Heart left ventricle (tissue), 16 donors: ENCODE measurements at regions not wholly inside any gene's neighbourhood (a gene's known extent, or its start where the extent isn't known, plus 50 kb on each side); places are given as distances from the start of the nearest gene placed in this dataset.

Experiments used
- ATAC-seq, 4 donors: fragments of 200-7000 bp; cut with Tn5 transposase; one replicate each; pipeline ENCODE4 v1.9.1; 2020 to 2022; ENCODE audit warnings: moderate library complexity in 4 of 4, mild to moderate bottlenecking in 3 of 4, moderate number of reproducible peaks in 1 of 4
- DNase-seq, 5 donors: peaks; one replicate each; pipeline ENCODE4 v3.0.0-alpha.2; 2020
- H3K27ac ChIP-seq, 12 donors: fragments of 200-600 bp; sonication (generic) in 4 of 12; one replicate each; pipeline versions ENCODE4 v1.5.0 to v1.8.0; 2016 to 2022; ENCODE audit warnings: mild to moderate bottlenecking in 2 of 12
- H3K27me3 ChIP-seq, 9 donors: fragments of 200-600 bp; sonication (generic) in 2 of 9; one replicate each; pipeline versions ENCODE4 v1.5.1 to v1.8.0; 2016 to 2022; ENCODE audit warnings: mild to moderate bottlenecking in 3 of 9
- H3K36me3 ChIP-seq, 9 donors: fragments of 200-600 bp; sonication (generic) in 2 of 9; one replicate each; pipeline versions ENCODE4 v1.5.0 to v1.8.0; 2018 to 2022; ENCODE audit warnings: mild to moderate bottlenecking in 2 of 9
- H3K4me1 ChIP-seq, 12 donors: fragments of 200-600 bp; sonication (generic) in 4 of 12; one replicate each; pipeline versions ENCODE4 v1.5.0 to v1.8.0; 2016 to 2022; ENCODE audit warnings: mild to moderate bottlenecking in 3 of 12
- H3K4me3 ChIP-seq, 12 donors: fragments of 200-600 bp; sonication (generic) in 4 of 12; one replicate each; pipeline versions ENCODE4 v1.5.0 to v1.8.0; 2017 to 2022; ENCODE audit warnings: mild to moderate bottlenecking in 9 of 12, moderate library complexity in 4 of 12
- H3K9me3 ChIP-seq, 12 donors: fragments of 200-600 bp; sonication (generic) in 4 of 12; one replicate each; pipeline versions ENCODE4 v1.5.0 to v1.8.0; 2016 to 2022; ENCODE audit warnings: mild to moderate bottlenecking in 1 of 12
- POLR2A ChIP-seq, 2 donors: fragments of 450-650 bp; IDR thresholded peaks; one replicate each; pipeline ENCODE4 v1.6.1; 2017; ENCODE audit warnings: antibody characterized with exemption in 2 of 2, mild to moderate bottlenecking in 2 of 2, moderate library complexity in 2 of 2
- WGBS, 4 donors: extraction: QIAGEN DNeasy Blood & Tissue Kit in 2 of 4; methylation state at CpG; one replicate each; pipeline versions ENCODE4 v1.1.5 to v1.1.7; 2013 to 2018; 5-methylcytosine and 5-hydroxymethylcytosine counted together
- intact Hi-C, 10 donors: fragments of 100-400 bp; cut with DNase I; formaldehyde crosslinking; loops; one replicate each; pipeline versions ENCODE4 v1.11.1 to v1.14.2; 2022
- TF ChIP-seq, protein P1 (sequence below), 12 donors: fragments of 200-600 bp; sonication (generic) in 4 of 12; IDR thresholded peaks; one replicate each; pipeline versions ENCODE4 v1.5.0 to v1.8.0; 2018 to 2022; ENCODE audit warnings: antibody characterized with exemption in 12 of 12, mild to moderate bottlenecking in 5 of 12
- donor health status: ischemic (EF 13 %, LVEDD 7.1; RV severe dilation, severe dysfunction).
- donor health status: healthy with polysubstance abuse.
- donor health status: DM: no; HTN: yes; CAD: no.
- donor health status: DM: no; HTN: no; CAD: no.
- donor health status: ischemic (EF 25% LVEDD 6.9; RV normal size, moderate dysfunction).
- donor health status: ischemic (EF 25% LVEDD 5.7; RV mildly dilated, moderate dysfunction).
- donor health status: healthy.
- donor health status: DM: yes; HTN: yes; CAD: no.
- donor health status: ischemic (EF 35%, LVEDD 5.7; RV mildly dilated, moderate dysfunction).
- donor health status: nonischemic (EF 11% LVEDD 7.7; RV severe dilation, severe dysfunction).
- donor health status: DM: yes; HTN: yes; CAD: no.
- donor health status: PGD.
- donor health status: ischemic (EF 29% LVEDD 5.4; RV normal size, mild dysfunction).
- donor health status: nonischemic (EF 23%, LVEDD 6.1; RV moderate dilation, normal function).

DNA sequence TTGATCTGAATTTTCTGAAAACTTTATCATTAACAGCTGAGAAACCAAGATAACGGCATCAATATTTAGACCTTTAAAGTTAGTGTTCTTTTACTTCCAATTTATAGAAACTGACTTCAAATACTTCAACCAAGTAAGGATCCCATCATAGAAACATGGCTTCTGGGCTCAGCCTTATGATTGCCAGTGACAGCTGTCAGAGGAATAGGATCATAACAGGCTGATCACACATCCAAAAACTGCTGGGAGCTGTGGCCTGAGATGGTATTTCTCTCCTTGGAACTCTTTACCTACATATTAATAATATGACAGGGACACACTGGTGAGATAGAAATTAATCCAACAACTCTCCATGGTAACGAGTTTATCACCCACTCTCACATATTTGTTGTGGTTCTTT lies 448.3 kb upstream of the NMUR2 start:
- intact Hi-C loops = loop anchor here in 1 of 10 donors (10.0 kb wide), 1 partner anchor 759 kb away; no protein-coding TSS in a partner anchor
- DNase-seq = no peak
- no peak for ATAC-seq
- no peak overlapping the region for H3K4me3 ChIP-seq
- H3K27ac ChIP-seq = no peak overlapping the region
- no peaks in the 10 kb centered on the region for H3K9me3 ChIP-seq
- H3K27me3 ChIP-seq = no peaks in the 10 kb centered on the region
- 69 to 74% (median 71%) methylated on average over 2 of the region's 2 CpGs for WGBS, 4 donors
- H3K36me3 ChIP-seq = no peaks in the 10 kb centered on the region
- TF ChIP-seq, protein P1, sequence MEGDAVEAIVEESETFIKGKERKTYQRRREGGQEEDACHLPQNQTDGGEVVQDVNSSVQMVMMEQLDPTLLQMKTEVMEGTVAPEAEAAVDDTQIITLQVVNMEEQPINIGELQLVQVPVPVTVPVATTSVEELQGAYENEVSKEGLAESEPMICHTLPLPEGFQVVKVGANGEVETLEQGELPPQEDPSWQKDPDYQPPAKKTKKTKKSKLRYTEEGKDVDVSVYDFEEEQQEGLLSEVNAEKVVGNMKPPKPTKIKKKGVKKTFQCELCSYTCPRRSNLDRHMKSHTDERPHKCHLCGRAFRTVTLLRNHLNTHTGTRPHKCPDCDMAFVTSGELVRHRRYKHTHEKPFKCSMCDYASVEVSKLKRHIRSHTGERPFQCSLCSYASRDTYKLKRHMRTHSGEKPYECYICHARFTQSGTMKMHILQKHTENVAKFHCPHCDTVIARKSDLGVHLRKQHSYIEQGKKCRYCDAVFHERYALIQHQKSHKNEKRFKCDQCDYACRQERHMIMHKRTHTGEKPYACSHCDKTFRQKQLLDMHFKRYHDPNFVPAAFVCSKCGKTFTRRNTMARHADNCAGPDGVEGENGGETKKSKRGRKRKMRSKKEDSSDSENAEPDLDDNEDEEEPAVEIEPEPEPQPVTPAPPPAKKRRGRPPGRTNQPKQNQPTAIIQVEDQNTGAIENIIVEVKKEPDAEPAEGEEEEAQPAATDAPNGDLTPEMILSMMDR (IDR thresholded peaks at IDR 0.05) = no peak
- TF ChIP-seq POLR2A (IDR thresholded peaks at IDR 0.05) = no peak
- H3K4me1 ChIP-seq = peaks cover 0 to 10% (median 0%) of the 10 kb centered on the region in 12 donors

DNA sequence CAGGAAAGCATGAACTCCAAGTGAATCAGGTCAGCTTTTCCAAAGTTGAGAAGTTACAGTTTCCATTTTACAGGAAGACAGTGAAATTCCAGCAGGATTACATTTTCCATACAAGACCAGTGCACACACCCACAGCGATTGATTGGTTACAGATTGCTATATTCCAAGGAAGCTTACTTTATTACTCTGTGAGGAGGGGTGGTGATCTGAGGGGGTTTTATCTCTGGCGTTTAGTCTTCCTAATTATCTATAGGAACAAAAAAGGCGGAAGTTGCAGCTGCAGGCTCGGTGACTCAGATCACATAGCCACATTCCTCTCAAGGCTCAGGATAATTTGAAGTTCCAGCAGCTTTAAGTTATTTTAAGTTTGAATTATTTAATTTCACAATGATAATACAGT lies 450.4 kb upstream of the NMUR2 start:
- TF ChIP-seq, protein P1 (IDR thresholded peaks at IDR 0.05) = no peak
- TF ChIP-seq POLR2A (IDR thresholded peaks at IDR 0.05) = no peak
- DNase-seq = no peak
- H3K4me3 ChIP-seq = no peak overlapping the region
- H3K9me3 ChIP-seq = no peaks in the 10 kb centered on the region
- no peak for ATAC-seq
- intact Hi-C loops = loop anchor here in 1 of 10 donors (10.0 kb wide), 1 partner anchor 761 kb away; no protein-coding TSS in a partner anchor
- WGBS, 4 donors = 38 to 57% (median 44%) methylated on average over 4 of the region's 4 CpGs
- peaks cover 0 to 10% (median 0%) of the 10 kb centered on the region in 12 donors for H3K4me1 ChIP-seq
- no peak overlapping the region for H3K27ac ChIP-seq
- H3K27me3 ChIP-seq = no peaks in the 10 kb centered on the region
- no peaks in the 10 kb centered on the region for H3K36me3 ChIP-seq

DNA sequence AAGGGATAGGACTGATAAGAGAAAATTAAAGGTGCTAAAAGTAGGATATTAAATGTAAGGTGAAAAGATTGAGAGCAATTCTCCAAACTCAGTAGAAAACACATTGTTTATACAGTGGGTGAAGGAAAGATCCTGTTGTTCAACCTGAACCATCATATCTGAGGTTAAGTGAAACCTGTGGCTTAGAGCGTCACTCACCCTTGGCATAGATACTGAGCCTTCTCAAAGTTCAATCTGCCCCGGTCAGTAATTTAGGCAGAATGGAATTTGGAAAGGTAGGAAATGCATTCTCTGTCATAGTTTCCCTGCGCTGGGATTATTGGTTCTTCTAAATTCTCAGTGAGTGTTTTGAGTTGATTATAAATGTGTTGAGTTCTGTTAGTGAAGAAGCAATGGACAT lies 456.2 kb upstream of the NMUR2 start:
- H3K27me3 ChIP-seq = no peaks in the 10 kb centered on the region
- WGBS, 4 donors = 86 to 93% (median 89%) methylated on average over 3 of the region's 3 CpGs
- no peak overlapping the region for H3K27ac ChIP-seq
- peaks cover 0 to 10% (median 0%) of the 10 kb centered on the region in 12 donors for H3K4me1 ChIP-seq
- H3K4me3 ChIP-seq = no peak overlapping the region
- no peaks in the 10 kb centered on the region for H3K9me3 ChIP-seq
- ATAC-seq (no peak), DNase-seq (no peak)
- intact Hi-C loops = no loop called here
- TF ChIP-seq, protein P1 (IDR thresholded peaks at IDR 0.05) = no peak
- no peak for TF ChIP-seq POLR2A (IDR thresholded peaks at IDR 0.05)
- no peaks in the 10 kb centered on the region for H3K36me3 ChIP-seq

DNA sequence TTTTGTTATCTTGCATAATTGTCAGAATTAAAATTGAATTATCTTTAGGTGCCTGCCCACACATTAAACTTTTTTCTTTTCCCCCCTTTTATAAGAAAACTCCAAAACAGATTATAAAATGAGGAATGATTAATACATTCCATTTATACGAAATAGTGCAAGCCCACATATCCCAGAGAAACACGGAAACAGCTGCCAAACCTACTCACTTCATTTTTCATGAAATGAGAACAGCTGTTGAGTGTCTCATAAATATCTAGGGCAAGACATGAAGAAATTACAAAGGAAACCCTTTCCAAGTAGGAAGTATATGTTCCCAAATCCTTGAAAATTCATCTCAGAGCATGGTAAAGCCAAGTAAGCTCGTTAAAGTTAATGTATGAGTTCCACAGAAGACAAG lies 459.4 kb upstream of the NMUR2 start:
- no peak for TF ChIP-seq POLR2A (IDR thresholded peaks at IDR 0.05)
- TF ChIP-seq, protein P1 (IDR thresholded peaks at IDR 0.05) = no peak
- peak in 1 of 4 donors; percentile 59 for ATAC-seq
- 56 to 69% (median 58%) methylated on average over 3 of the region's 3 CpGs for WGBS, 4 donors

More for the DNA sequence above, 459.4 kb upstream of the NMUR2 start:
- Histone ChIP-seq H3K27ac (no peak overlapping the region), H3K4me1 (no peaks in the 10 kb centered on the region), H3K4me3 (no peak overlapping the region), H3K36me3 (no peaks in the 10 kb centered on the region), H3K27me3 (no peaks in the 10 kb centered on the region), H3K9me3 (no peaks in the 10 kb centered on the region)
- intact Hi-C loops = no loop called here
- DNase-seq = no peak
